Renal cortex interstitium (tissue), 11 donors: ENCODE measurements at regions not wholly inside any gene's neighbourhood (a gene's known extent, or its start where the extent isn't known, plus 50 kb on each side); places are given as distances from the start of the nearest gene placed in this dataset.

Source experiments
- DNase-seq, 11 donors: peaks; one replicate each; pipeline ENCODE4 v3.0.0-alpha.2; 2013; ENCODE audit warnings: low read depth in 9 of 11, low spot score in 4 of 11; ENCODE audit errors: extremely low read depth in 1 of 11

- no peak for DNase-seq
Observed at GRCh38 chr10:62719061-62719460, 85.5 kb upstream of the ADO start.

DNA sequence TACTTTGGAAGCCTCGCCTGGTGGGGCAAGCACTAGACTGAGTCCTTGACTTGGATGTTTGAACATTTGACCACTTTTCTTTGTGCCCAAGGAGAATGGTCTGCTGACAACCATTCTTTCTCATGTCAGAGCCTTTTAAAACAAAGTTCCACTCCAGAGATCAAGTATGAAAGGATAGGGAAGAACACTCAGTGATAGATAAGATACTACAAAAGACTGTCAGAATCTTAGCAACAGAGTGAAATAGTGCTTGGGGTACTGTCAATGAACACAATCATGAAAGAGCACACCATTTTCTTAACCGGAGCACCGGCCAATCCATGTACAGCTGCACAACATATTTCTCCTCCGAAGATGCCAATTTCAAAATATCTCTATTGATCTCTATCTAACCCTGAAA is 82.8 kb upstream of the ADO start:
- no peak for DNase-seq

DNA sequence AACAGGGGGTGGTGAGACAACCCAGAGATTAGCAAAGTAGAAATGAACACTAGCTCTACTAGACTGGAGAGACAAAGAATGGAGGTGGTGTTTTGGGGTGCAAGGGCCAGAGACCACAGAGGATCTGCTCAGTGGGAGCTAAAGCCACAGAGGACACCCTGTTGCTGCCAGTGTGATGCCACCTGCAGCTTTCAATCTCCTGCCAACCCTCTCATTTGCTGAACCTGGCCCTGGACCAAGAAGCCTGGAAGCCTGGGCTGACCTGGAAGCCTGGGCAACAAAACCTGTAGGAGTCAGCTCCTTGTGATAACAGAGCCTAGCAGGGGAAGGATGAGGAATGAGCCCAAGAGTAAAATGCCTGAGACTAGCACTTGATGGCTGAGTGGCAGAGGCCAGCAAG is 81.1 kb upstream of the ADO start:
- no peak for DNase-seq

GRCh38 chr10:62724465-62724864 is 80.1 kb upstream of the ADO start:
- no peak for DNase-seq

DNA sequence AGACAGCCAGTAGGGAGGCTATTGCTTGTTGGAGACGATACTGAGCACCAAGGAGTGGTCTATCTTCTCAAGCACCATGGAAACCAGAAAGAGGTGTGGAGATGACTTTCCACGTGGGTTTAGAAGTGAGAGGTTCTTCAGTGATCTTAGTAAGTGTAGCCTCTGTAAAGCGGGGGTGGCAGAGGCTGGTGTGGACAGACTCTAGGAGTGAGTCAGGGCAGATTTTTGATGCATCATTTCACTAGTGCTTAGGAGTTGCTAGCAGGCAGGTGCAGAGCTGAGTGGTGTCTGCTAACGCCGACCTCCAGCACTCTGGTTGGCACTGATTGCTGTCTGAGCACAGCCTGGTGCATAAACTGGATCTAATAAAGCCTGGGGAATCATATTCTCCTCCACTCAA is 78.4 kb upstream of the ADO start:
- DNase-seq = no peak

DNA sequence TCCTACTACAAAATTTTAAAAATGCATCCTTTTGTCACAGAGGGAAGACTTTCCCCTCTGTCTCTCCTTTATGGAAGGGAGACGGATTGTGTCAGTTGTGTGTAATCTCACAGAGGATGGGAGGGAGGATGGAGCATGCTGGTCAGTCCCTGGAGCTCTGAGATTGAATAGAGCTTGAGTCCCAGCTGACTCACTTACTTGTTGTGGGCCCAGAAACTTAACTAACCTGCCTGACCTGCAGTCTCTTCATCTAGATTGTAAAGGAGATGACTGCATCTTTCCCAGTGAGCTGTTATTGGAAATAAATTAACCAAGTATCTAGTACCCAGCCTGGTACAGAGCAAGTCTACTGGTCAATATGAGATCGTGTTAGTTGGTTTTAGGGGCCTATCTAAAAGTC is 77.9 kb upstream of the ADO start:
- DNase-seq = no peak

GRCh38 chr10:62727934-62728333 is 76.6 kb upstream of the ADO start:
- DNase-seq = no peak

DNA sequence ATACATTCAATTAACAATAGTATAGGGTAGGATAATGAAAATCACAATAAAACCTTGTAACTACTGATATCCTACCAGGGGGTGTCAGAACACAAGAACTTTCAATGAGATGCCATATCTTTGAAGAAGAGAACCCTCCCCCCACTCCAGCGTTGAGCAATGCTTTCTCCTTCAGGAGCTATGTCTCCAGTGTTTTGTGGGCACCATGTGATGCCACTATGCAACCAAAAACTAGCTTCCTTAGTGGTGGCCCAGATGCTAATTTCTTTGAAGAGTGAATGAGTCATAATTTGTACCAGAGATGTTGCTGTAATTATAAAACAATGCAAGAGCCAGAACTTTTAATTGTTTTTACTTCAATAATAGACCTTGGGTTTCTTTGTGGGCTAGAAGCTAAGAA is 76.0 kb upstream of the ADO start:
- no peak for DNase-seq

DNA sequence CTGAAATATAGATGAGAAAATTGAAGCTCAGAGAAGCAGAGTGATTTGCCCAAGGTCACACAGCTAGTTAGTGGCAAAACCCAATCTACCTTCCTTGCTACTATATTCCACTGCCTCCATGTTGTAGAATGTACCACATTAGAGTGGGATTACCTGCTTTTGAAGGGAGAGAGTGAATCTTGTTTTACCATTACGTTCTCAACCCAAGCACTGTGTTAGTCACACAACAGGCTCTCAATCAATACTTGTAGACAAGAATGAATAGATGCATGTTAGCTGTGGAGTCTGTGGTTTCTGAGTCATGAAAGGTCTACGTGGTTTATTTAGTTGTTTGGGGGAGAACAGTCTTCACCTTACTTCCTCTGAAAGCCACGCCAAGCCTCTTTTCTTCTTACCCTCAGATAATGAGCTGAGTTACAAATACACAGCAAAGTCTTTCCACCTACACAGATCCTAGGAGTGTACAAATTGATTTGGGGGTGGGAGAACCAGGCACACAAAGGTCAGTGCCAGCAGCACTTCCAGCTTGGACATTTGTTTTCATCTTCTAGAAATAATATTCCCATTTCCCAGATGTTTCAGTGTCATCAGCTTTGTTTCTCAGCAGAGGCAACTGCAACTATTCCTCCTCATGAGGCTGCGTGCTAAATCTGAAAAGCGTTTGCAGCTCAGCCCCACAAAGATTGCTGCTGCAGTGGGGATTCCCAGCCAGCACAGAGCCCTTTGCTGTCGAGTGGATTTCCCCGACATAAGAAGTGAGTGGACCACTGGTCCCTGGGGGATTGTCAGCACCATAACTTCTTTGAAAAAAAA is 71.5 kb upstream of the ADO start:
- no peak for DNase-seq

- DNase-seq = no peak
Observed at GRCh38 chr10:62733654-62734293, 70.7 kb upstream of the ADO start.

GRCh38 chr10:62734781-62735463 is 69.6 kb upstream of the ADO start:
- no peak for DNase-seq

DNA sequence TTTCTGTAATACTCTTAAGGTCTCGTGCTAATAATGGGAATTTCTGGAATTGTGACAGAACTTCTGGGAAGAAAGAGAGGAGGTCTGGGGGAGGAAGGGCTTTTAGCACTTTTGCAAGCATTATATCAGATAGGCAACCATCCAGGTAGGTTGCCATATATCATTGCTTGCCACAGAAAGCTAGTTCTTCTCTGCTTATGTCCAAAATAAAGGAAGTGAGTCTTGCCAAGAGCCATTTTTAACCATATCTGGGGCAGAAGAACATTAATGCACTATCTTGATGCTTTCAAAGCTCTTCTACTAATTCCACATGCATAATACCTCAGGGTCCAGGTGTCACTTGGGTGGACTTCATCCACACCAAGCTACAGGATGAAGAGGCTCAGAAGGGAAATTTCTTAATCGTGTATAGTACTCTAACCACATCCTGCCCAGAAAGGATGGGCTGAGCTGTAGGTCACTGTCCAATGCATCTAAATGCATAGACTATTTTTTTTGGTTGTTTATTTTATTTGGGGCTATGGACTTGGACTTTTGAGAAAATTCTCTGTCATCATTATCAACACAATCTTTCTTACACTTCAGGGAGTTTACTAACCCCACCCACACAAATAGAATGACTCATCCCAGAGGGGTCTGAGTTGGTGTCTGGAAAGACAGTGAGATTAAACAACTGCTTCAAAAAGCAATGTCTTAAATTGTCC is 68.9 kb upstream of the ADO start:
- no peak for DNase-seq

DNA sequence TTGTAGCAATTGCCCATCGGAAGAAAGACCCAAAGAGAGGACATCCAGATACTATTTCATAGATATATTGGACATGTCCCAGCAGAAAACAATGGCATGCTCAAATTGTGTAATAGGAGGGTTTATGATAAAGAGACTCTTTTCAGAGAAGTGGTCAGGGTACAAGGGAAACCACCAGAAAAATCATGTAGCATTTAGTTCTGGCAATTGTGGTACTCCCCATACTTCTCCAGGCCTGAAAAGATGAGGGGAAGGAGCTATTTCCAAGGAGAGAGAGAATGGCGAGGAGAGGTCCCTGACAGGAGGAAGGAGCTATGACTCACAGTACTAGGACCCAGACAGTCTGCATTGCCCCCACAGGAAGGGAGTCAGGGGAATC is 68.4 kb upstream of the ADO start:
- DNase-seq = no peak

GRCh38 chr10:62738916-62739315 is 65.6 kb upstream of the ADO start:
- no peak for DNase-seq

GRCh38 chr10:62740885-62741745 is 63.4 kb upstream of the ADO start:
- no peak for DNase-seq

GRCh38 chr10:62741996-62742395 is 62.5 kb upstream of the ADO start:
- DNase-seq = no peak

DNA sequence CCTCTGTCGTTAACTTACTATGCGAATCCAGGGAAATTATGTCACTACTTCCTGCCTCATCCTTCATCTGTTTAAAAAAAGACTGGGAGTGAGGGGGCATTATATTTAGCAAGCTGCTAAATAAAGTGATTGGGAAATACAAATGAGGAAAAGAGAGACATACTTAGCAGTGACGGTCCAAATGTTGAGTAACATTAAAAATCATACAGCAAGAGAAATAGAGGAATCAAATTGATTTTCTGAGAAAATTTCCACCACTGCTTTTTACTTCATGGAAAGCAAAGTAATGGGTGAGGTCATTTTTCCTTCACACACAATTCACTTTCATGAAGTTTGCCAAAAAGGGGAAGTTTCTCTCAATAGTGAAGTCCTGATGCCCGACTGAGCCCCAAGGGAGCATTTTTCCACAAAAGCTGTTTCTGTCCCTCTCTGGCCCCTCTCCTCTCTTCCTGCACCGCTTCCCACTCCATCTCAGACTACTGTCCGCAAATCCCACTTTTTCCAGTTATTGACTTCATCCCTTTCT is 61.9 kb upstream of the ADO start:
- DNase-seq = no peak

DNA sequence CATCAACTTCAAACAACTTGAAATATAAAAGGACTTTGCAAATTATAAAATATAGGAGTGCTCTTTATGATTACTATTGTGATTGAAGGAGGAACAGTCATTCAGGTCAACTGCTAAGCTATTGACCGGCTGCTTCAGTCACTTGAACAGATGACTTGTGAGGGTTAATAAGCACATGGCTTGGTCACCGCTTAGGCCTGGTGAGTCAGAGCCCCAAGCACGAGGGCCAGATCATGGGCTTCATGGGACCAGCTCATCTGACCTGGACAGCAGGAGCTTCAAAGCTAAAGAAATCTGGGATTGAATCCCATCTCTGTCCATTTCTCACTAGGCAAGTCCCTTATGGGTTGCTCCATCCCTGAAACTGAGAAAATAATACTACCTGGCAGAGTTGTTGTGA is 60.4 kb upstream of the ADO start:
- no peak for DNase-seq

DNA sequence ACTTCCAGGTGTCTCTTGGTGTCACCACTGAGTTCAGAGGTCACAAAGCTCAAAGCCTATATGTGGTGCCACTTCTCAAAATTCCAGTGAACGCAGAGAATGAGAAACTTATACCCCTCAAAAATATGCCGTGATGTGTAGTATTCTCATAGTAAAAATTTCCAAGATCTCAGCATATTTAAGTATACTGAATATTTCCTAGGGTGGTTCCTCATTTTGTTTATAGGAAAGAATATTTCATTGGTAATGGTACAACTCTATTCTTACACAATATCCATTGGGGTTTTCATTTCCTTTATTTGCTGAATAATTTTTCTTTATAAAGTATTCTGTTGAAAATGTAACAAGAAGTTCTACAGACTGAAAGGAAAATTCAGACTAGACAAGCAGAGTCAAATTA is 58.9 kb upstream of the ADO start:
- DNase-seq = no peak
